Subcutaneous abdominal adipose tissue (tissue), 5 donors: ENCODE measurements at regions not wholly inside any gene's neighbourhood (a gene's known extent, or its start where the extent isn't known, plus 50 kb on each side); places are given as distances from the start of the nearest gene placed in this dataset.

ENCODE experiments used
- H3K27ac ChIP-seq: one replicate; pipeline ENCODE4 v1.7.0; 2013; ENCODE audit warnings: low read depth, mild to moderate bottlenecking, inconsistent platforms, low read length, moderate library complexity
- H3K27me3 ChIP-seq, 5 donors: one replicate each; pipeline ENCODE4 v1.7.0; 2013; ENCODE audit warnings: low read length in 5 of 5, inconsistent platforms in 1 of 5; ENCODE audit not compliant: control insufficient read depth in 5 of 5, insufficient read depth in 4 of 5
- H3K36me3 ChIP-seq, 5 donors: one replicate each; pipeline ENCODE4 v1.7.0; 2013; ENCODE audit warnings: low read length in 5 of 5; ENCODE audit not compliant: control insufficient read depth in 5 of 5, insufficient read depth in 5 of 5
- H3K4me1 ChIP-seq, 5 donors: one replicate each; pipeline ENCODE4 v1.7.0; 2013; ENCODE audit warnings: low read length in 5 of 5, mild to moderate bottlenecking in 3 of 5, moderate library complexity in 1 of 5; ENCODE audit not compliant: control insufficient read depth in 5 of 5, insufficient read depth in 5 of 5
- H3K4me3 ChIP-seq, 5 donors: one replicate each; pipeline ENCODE4 v1.7.0; 2013; ENCODE audit warnings: low read length in 5 of 5, low read depth in 1 of 5
- H3K9ac ChIP-seq, 5 donors: one replicate each; pipeline ENCODE4 v1.7.0; 2013; ENCODE audit warnings: low read length in 5 of 5, mild to moderate bottlenecking in 4 of 5, moderate library complexity in 3 of 5
- H3K9me3 ChIP-seq, 5 donors: one replicate each; pipeline ENCODE4 v1.7.0; 2013; ENCODE audit warnings: low read length in 5 of 5; ENCODE audit not compliant: control insufficient read depth in 5 of 5
- donor health status: healthy.
- donor health status: healthy.
- donor health status: healthy.
- donor health status: healthy.
- donor health status: healthy.

- H3K4me3 ChIP-seq, result no peak overlapping the region
These were observed 63.3 kb upstream of the GAB1 start for GRCh38 chr4:143273160-143273917.

GRCh38 chr4:143280861-143281260 is 55.8 kb upstream of the GAB1 start:
- Histone ChIP-seq H3K9me3 (no peaks in the 10 kb centered on the region), H3K4me1 (peaks cover 7 to 30% (median 11%) of the 10 kb centered on the region in 5 donors), H3K4me3 (no peak overlapping the region), H3K9ac (no peak overlapping the region), H3K27ac (no peak overlapping the region), H3K36me3 (no peaks in the 10 kb centered on the region), H3K27me3 (peaks cover 0 to 4% (median 0%) of the 10 kb centered on the region in 5 donors)

More at GRCh38 chr4:143273160-143273917, 63.3 kb upstream of the GAB1 start:
- H3K27ac ChIP-seq, result no peak overlapping the region
- no peaks in the 10 kb centered on the region for H3K36me3 ChIP-seq
- H3K4me1 ChIP-seq, result peaks cover 0 to 8% (median 0%) of the 10 kb centered on the region in 5 donors
- no peak overlapping the region for H3K9ac ChIP-seq
- H3K9me3 ChIP-seq, result peaks cover 0 to 3% (median 0%) of the 10 kb centered on the region in 5 donors
- no peaks in the 10 kb centered on the region for H3K27me3 ChIP-seq

GRCh38 chr4:143281507-143282190 is 55.0 kb upstream of the GAB1 start:
- no peaks in the 10 kb centered on the region for H3K36me3 ChIP-seq
- no peak overlapping the region for H3K4me3 ChIP-seq
- H3K9ac ChIP-seq, result peak overlapping the region in 1 of 5 donors; percentile 92
- peaks cover 7 to 38% (median 17%) of the 10 kb centered on the region in 5 donors for H3K4me1 ChIP-seq
- peak overlapping the region; percentile 72 for H3K27ac ChIP-seq
- H3K27me3 ChIP-seq, result peaks cover 0 to 4% (median 0%) of the 10 kb centered on the region in 5 donors
- no peaks in the 10 kb centered on the region for H3K9me3 ChIP-seq

- Histone ChIP-seq H3K36me3 (no peaks in the 10 kb centered on the region), H3K9ac (peak overlapping the region in 1 of 5 donors; percentile 92), H3K27ac (peak overlapping the region; percentile 72), H3K9me3 (no peaks in the 10 kb centered on the region), H3K4me1 (peaks cover 7 to 43% (median 17%) of the 10 kb centered on the region in 5 donors), H3K4me3 (peak overlapping the region in 1 of 5 donors; percentile 29), H3K27me3 (peaks cover 0 to 4% (median 0%) of the 10 kb centered on the region in 5 donors)
These were observed 54.4 kb upstream of the GAB1 start for GRCh38 chr4:143282211-143282707.

GRCh38 chr4:143285696-143286437 is 50.8 kb upstream of the GAB1 start:
- Histone ChIP-seq H3K4me3 (peak overlapping the region in 1 of 5 donors; percentile 7), H3K9ac (peak overlapping the region in 3 of 5 donors; percentile 28 to 86 (median 31)), H3K27ac (peak overlapping the region; percentile 91), H3K9me3 (no peaks in the 10 kb centered on the region), H3K4me1 (peaks cover 7 to 34% (median 21%) of the 10 kb centered on the region in 5 donors), H3K36me3 (no peaks in the 10 kb centered on the region), H3K27me3 (peaks cover 0 to 4% (median 0%) of the 10 kb centered on the region in 5 donors)

GRCh38 chr4:143286701-143287571 is 49.7 kb upstream of the GAB1 start:
- peak overlapping the region in 1 of 5 donors; percentile 7 for H3K4me3 ChIP-seq
- H3K9ac ChIP-seq, result peak overlapping the region in 3 of 5 donors; percentile 28 to 86 (median 63)
- H3K27me3 ChIP-seq, result peaks cover 0 to 4% (median 0%) of the 10 kb centered on the region in 5 donors
- H3K27ac ChIP-seq, result peak overlapping the region; percentile 91
- H3K36me3 ChIP-seq, result no peaks in the 10 kb centered on the region
- peaks cover 7 to 30% (median 20%) of the 10 kb centered on the region in 5 donors for H3K4me1 ChIP-seq
- no peaks in the 10 kb centered on the region for H3K9me3 ChIP-seq
